MCF 10A (cell line): ENCODE measurements at regions not wholly inside any gene's neighbourhood (a gene's known extent, or its start where the extent isn't known, plus 50 kb on each side); places are given as distances from the start of the nearest gene placed in this dataset.

Source experiments
- BruUV-seq: library from RNA; stranded (reverse); fragments of 400-500 nt; replicated peaks from 2 replicates; lab custom pipeline; 2021; lab: Mats Ljungman, UMichigan
- CTCF ChIA-PET: fragments of 300-600 bp; sonication (Branson Sonifier 250); formaldehyde crosslinking; extraction: SDS; loops from one replicate; lab custom pipeline; 2021; ENCODE audit warnings: antibody characterized with exemption, inconsistent platforms; lab: Yijun Ruan, JAX
- POLR2A ChIA-PET: fragments of 300-600, 350-650 bp; sonication (Branson Sonifier 250); formaldehyde crosslinking; extraction: SDS; loops from one replicate; lab custom pipeline; 2020; ENCODE audit warnings: antibody characterized with exemption, inconsistent platforms; lab: Yijun Ruan, JAX
- DNase-seq: peaks from one replicate; pipeline ENCODE4 v3.0.0-alpha.2; 2018; ENCODE audit not compliant: unreplicated experiment
- H3K27ac Mint-ChIP-seq: one replicate; pipeline ENCODE4 v1.8.0; 2022; ENCODE audit warnings: mild to moderate bottlenecking, low read depth, mixed read lengths; ENCODE audit not compliant: unreplicated experiment
- H3K27me3 Mint-ChIP-seq: one replicate; pipeline ENCODE4 v1.8.0; 2022; ENCODE audit warnings: mixed read lengths; ENCODE audit not compliant: insufficient read depth, unreplicated experiment
- H3K36me3 Mint-ChIP-seq: one replicate; pipeline ENCODE4 v1.8.0; 2022; ENCODE audit warnings: mild to moderate bottlenecking, moderate library complexity, mixed read lengths; ENCODE audit not compliant: insufficient read depth, unreplicated experiment
- H3K4me1 Mint-ChIP-seq: one replicate; pipeline ENCODE4 v1.8.0; 2022; ENCODE audit warnings: mixed read lengths; ENCODE audit not compliant: insufficient read depth, unreplicated experiment
- H3K4me3 Mint-ChIP-seq: one replicate; pipeline ENCODE4 v1.8.0; 2022; ENCODE audit warnings: mild to moderate bottlenecking, moderate library complexity, mixed read lengths; ENCODE audit not compliant: unreplicated experiment
- H3K9me3 Mint-ChIP-seq: one replicate; pipeline ENCODE4 v1.8.0; 2022; ENCODE audit warnings: mixed read lengths; ENCODE audit not compliant: unreplicated experiment
- intact Hi-C: fragments of 100-400 bp; cut with micrococcal nuclease; formaldehyde crosslinking; loops from 2 replicates; pipeline ENCODE4 v1.14.1; 2022
- TF ChIP-seq, protein P1 (sequence below): fragments of 200-600 bp; IDR thresholded peaks from one replicate; pipeline ENCODE4 v1.8.0; 2022; ENCODE audit warnings: antibody characterized with exemption, mild to moderate bottlenecking; ENCODE audit not compliant: unreplicated experiment

DNA sequence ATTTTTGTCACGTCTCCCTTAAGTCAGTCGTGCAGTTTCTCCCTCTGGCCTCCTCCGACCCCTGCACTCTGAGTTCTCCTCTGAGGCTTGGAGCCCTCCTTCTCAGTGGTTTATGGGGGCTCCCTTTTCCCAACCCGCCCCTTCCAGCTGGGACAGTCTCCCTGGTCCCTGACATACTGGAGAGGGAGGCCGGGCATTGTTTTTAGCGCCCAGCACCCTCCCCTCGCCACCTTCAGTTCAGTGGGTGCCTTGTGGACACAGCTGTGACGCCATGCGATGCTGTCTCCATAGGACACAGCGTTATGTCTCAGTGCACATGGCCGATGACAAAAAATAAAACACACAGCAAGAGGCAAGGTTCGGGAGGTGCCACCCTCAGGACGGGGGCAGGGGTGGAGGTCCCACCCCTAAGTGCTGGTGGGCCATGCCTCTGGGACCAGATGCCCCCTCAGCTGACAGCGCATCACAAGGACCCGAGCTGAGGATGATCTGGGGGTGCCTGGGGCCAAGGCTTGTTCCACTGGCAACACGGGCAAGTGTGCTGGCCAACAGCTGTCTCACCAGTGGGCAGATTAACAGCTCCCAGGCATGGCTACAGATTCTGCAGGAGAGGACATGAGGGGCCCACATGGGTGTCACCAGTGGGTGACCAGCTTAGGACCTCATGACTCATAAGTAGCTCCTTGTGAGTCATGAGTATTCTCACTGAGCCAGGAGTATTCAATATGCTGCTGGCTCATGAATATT, 81.6 kb downstream of the PLXNA1 start:
- DNase-seq: peak; percentile 43
- POLR2A ChIA-PET: interaction anchor here (0.5 to 1.7 kb wide), 5 partner anchors 9 to 422 kb away, joined by 3 to 6 read pairs (median 3); no protein-coding TSS in a partner anchor
- no TSS peak for BruUV-seq
- TF ChIP-seq, protein P1, sequence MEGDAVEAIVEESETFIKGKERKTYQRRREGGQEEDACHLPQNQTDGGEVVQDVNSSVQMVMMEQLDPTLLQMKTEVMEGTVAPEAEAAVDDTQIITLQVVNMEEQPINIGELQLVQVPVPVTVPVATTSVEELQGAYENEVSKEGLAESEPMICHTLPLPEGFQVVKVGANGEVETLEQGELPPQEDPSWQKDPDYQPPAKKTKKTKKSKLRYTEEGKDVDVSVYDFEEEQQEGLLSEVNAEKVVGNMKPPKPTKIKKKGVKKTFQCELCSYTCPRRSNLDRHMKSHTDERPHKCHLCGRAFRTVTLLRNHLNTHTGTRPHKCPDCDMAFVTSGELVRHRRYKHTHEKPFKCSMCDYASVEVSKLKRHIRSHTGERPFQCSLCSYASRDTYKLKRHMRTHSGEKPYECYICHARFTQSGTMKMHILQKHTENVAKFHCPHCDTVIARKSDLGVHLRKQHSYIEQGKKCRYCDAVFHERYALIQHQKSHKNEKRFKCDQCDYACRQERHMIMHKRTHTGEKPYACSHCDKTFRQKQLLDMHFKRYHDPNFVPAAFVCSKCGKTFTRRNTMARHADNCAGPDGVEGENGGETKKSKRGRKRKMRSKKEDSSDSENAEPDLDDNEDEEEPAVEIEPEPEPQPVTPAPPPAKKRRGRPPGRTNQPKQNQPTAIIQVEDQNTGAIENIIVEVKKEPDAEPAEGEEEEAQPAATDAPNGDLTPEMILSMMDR: no peak
- CTCF ChIA-PET: no interaction called here
- H3K9me3 Mint-ChIP-seq: no peaks in the 10 kb centered on the region
- no peaks in the 10 kb centered on the region for H3K27me3 Mint-ChIP-seq
- no peak overlapping the region for H3K4me3 Mint-ChIP-seq
- H3K4me1 Mint-ChIP-seq: peaks cover 10% of the 10 kb centered on the region
- intact Hi-C loops: no loop called here
- H3K27ac Mint-ChIP-seq: no peak overlapping the region
- no peaks in the 10 kb centered on the region for H3K36me3 Mint-ChIP-seq

DNA sequence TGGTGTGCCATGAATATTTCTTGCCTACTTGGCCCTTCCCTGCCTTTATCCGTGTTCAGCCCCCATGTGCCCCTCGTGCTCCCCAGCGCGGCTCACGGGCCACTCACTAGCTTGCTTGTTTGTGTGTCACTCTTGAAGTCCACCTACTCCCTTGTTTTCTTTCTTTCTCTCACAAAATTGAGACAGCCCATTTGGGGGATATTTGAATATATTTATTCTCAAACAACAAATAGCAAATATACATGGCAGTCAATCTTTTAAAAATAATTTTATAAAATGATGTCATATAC, 82.2 kb downstream of the PLXNA1 start:
- BruUV-seq: no TSS peak
- CTCF ChIA-PET: no interaction called here

DNA sequence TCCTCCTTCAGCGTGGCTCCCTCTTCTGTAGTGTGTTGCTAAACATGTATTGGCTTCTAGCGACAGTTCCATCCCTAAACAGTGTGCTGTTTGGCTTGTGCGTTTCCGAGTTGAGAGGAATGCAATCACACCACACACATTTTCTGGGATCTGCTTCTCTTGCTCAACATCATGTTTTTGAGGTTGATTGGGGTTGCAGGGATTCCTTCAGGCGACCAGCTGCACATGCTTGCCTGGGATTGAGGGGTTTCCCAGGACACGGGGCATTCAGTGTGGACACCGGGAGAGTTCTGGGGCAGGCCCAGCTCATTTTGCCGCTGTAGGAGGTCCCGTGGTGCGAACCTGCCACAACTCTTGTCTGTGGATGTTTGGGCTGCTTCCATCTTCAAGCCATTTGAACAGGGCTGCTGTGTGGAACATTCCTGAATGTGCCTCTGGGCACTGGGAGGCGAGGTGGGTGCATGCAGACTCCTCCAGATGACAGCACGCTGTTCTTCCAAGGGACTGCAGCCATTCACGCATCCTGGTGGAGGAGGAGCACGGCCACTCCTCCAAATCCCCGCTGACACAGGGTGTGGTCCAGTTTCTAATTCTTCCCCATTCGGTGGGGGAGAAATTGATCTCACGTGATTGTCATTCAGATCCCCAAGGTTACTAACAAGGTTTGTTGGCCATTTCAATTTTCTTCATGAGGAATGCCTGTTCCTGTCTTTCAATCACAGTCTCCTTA, 82.8 kb downstream of the PLXNA1 start:
- ChIA-PET CTCF (no interaction called here), POLR2A (interaction anchor here (1.2 to 1.7 kb wide), 2 partner anchors 8 to 19 kb away, joined by 3 to 6 read pairs; no protein-coding TSS in a partner anchor)
- TF ChIP-seq, protein P1: no peak
- Mint-ChIP-seq H3K9me3 (no peaks in the 10 kb centered on the region), H3K4me1 (peaks cover 10% of the 10 kb centered on the region), H3K4me3 (no peak overlapping the region), H3K36me3 (no peaks in the 10 kb centered on the region), H3K27ac (no peak overlapping the region), H3K27me3 (no peaks in the 10 kb centered on the region)
- BruUV-seq: no TSS peak
- DNase-seq: no peak
- intact Hi-C loops: no loop called here

More for the DNA sequence above, 82.2 kb downstream of the PLXNA1 start:
- H3K4me3 Mint-ChIP-seq: no peak overlapping the region
- TF ChIP-seq, protein P1: no peak
- POLR2A ChIA-PET: interaction anchor here (1.2 to 1.7 kb wide), 2 partner anchors 9 to 20 kb away, joined by 3 to 6 read pairs; no protein-coding TSS in a partner anchor
- peaks cover 10% of the 10 kb centered on the region for H3K4me1 Mint-ChIP-seq
- intact Hi-C loops: no loop called here
- no peak for DNase-seq
- no peaks in the 10 kb centered on the region for H3K27me3 Mint-ChIP-seq
- no peak overlapping the region for H3K27ac Mint-ChIP-seq
- H3K36me3 Mint-ChIP-seq: no peaks in the 10 kb centered on the region
- no peaks in the 10 kb centered on the region for H3K9me3 Mint-ChIP-seq

DNA sequence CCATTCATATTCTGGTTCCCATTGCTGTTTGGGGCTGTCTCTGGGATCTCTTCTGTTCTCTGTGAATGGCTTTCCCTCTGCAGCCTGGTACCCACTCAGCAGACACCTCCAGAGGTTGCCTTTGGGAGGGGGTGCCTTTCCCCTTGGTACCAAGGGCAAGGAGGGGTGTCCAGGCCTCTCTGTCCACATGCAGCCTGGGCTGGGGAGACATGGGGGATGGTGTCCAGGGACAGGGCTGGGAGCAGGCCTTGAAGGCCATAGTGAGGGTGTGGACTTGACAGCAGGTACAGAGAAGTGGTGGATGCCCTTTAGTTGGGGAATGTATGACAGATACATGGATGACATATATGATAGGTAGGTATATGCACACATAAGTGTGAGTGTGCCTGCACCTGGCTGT, 83.7 kb downstream of the PLXNA1 start:
- Mint-ChIP-seq H3K4me3 (no peak overlapping the region), H3K4me1 (peaks cover 10% of the 10 kb centered on the region), H3K27me3 (no peaks in the 10 kb centered on the region), H3K36me3 (no peaks in the 10 kb centered on the region), H3K9me3 (no peaks in the 10 kb centered on the region), H3K27ac (no peak overlapping the region)
- intact Hi-C loops: no loop called here
- TF ChIP-seq, protein P1: no peak
- no TSS peak for BruUV-seq
- POLR2A ChIA-PET: interaction anchor here (0.9 kb wide), 1 partner anchor 12 kb away, joined by 3 read pairs; no protein-coding TSS in a partner anchor
- CTCF ChIA-PET: no interaction called here
- DNase-seq: no peak
